ENCODE measurements at regions not wholly inside any gene's neighbourhood (a gene's known extent, or its start where the extent isn't known, plus 50 kb on each side); places are given as distances from the start of the nearest gene placed in this dataset.

GRCh38 chr6:167400482-167401138, 75.7 kb downstream of the TTLL2 start:
- no peak for FAIRE-seq
- no peak for ATAC-seq

GRCh38 chr6:167401525-167402194, 76.8 kb downstream of the TTLL2 start:
- H3K9ac ChIP-seq (ENCODE audit: insufficient read depth, low read depth, low read length) = no peak overlapping the region
- no peak overlapping the region for H3K4me2 ChIP-seq (ENCODE audit: low read depth, low read length)
- no peak for FAIRE-seq
- peaks cover 8 to 31% of the 10 kb centered on the region in 2 experiments; a peak in 3 of 5 replicates for H3K27me3 ChIP-seq (ENCODE audit: control insufficient read depth in 1 of 2, insufficient read depth in 2 of 2, low read length in 2 of 2)
- no peak for DNase-seq (ENCODE audit: low spot score)
- H3K79me2 ChIP-seq (ENCODE audit: insufficient read depth, low read length) = no peaks in the 10 kb centered on the region
- H4K20me1 ChIP-seq (ENCODE audit: insufficient read depth, low read length) = no peaks in the 10 kb centered on the region
- no TSS peak for BruUV-seq (replicated peaks)
- H3K27ac ChIP-seq (ENCODE audit: extremely low read length, insufficient read depth, low read length) = no peak overlapping the region
- intact Hi-C loops (cut with micrococcal nuclease; ENCODE audit: unreplicated experiment) (no loop called here), in situ Hi-C loops (cut with HindIII; ENCODE audit: extremely low pct_ligation_motif_present, low pct_unique_long_range_greater_than_20kb) (no loop called here)
- ATAC-seq = peak; percentile 2; the same call in 1 of the 3 replicates
- H3K4me1 ChIP-seq (ENCODE audit: insufficient read depth, low read length) = peaks cover 91% of the 10 kb centered on the region
- H3K36me3 ChIP-seq (replicated peaks in 1 of 2; ENCODE audit: control insufficient read depth in 1 of 2, insufficient read depth in 2 of 2, low read length in 2 of 2) = no peaks in the 10 kb centered on the region
- ChIA-PET CTCF (ENCODE audit: low intra/inter-chr PET ratio, low total read pairs) (no interaction called here), POLR2A (interaction anchor here (0.6 kb wide), 1 partner anchor 115 kb away, joined by 5 read pairs; no protein-coding TSS in a partner anchor)
- 55% methylated on average over 17 of the region's 20 CpGs for WGBS (ENCODE audit: low lambda C conversion rate)
- H2AFZ ChIP-seq (ENCODE audit: low read length) = no peak overlapping the region
- H3K9me3 ChIP-seq (ENCODE audit: low read length) = no peaks in the 10 kb centered on the region
- H3K4me3 ChIP-seq (replicated peaks in 1 of 3; ENCODE audit: insufficient read depth in 1 of 3, low read depth in 2 of 3, low read length in 3 of 3) = no peak overlapping the region
- TF ChIP-seq CENPT (CRISPR knock-in tag; IDR thresholded peaks at IDR 0.05; ENCODE audit: low read depth) = no peak
- peak; percentile 94 for TF ChIP-seq BHLHE40 (IDR thresholded peaks at IDR 0.05; ENCODE audit: low read length)
- no peak for TF ChIP-seq U2AF2 (IDR thresholded peaks at IDR 0.05; ENCODE audit: low read depth, low read length)
- TF ChIP-seq MTA1 (CRISPR knock-in tag; IDR thresholded peaks at IDR 0.05; ENCODE audit: borderline replicate concordance) = peak; percentile 16; the same call in 1 of the 2 replicates
- TF ChIP-seq TFAP4 (IDR thresholded peaks at IDR 0.05; ENCODE audit: borderline replicate concordance, low read depth) = 0 out of 2 replicates have a peak, but pooled peaks have one; percentile 24
- peak; percentile 67 for TF ChIP-seq MAX (IDR thresholded peaks at IDR 0.05)
- TF ChIP-seq JDP2 (CRISPR knock-in tag; IDR thresholded peaks at IDR 0.05; ENCODE audit: borderline replicate concordance) = no peak
- TF ChIP-seq ATF7 (IDR thresholded peaks at IDR 0.05) = no peak
- TF ChIP-seq ATF7 (CRISPR knock-in tag; IDR thresholded peaks at IDR 0.05) = no peak
- TF ChIP-seq ZFY (CRISPR knock-in tag; IDR thresholded peaks at IDR 0.05) = peak; percentile 38; the same call in 1 of the 2 replicates
- TF ChIP-seq ZNF30 (CRISPR knock-in tag; IDR thresholded peaks at IDR 0.05) = peak; percentile 51; the same call in 1 of the 2 replicates
- TF ChIP-seq ZMAT3 (CRISPR knock-in tag; conservative IDR thresholded peaks at IDR 0.05) = no peak
- no peak for TF ChIP-seq MATR3 (CRISPR knock-in tag; IDR thresholded peaks at IDR 0.05)

More at GRCh38 chr6:167400482-167401138, 75.7 kb downstream of the TTLL2 start:
- DNase-seq (ENCODE audit: low spot score) = no peak
- 91% methylated on average over 17 of the region's 18 CpGs for WGBS (ENCODE audit: low lambda C conversion rate)
- H3K4me3 ChIP-seq (replicated peaks in 1 of 3; ENCODE audit: insufficient read depth in 1 of 3, low read depth in 2 of 3, low read length in 3 of 3) = no peak overlapping the region
- ChIA-PET POLR2A (interaction anchor here (0.6 kb wide), 1 partner anchor 114 kb away, joined by 5 read pairs; no protein-coding TSS in a partner anchor), CTCF (ENCODE audit: low intra/inter-chr PET ratio, low total read pairs) (no interaction called here)
- no peaks in the 10 kb centered on the region for H3K36me3 ChIP-seq (replicated peaks in 1 of 2; ENCODE audit: control insufficient read depth in 1 of 2, insufficient read depth in 2 of 2, low read length in 2 of 2)
- no peaks in the 10 kb centered on the region for H4K20me1 ChIP-seq (ENCODE audit: insufficient read depth, low read length)
- peaks cover 6 to 26% of the 10 kb centered on the region in 2 experiments; a peak in 3 of 5 replicates for H3K27me3 ChIP-seq (ENCODE audit: control insufficient read depth in 1 of 2, insufficient read depth in 2 of 2, low read length in 2 of 2)
- 0 out of 2 replicates have a peak, but pooled peaks have one; percentile 9 for TF ChIP-seq ZNF580 (CRISPR knock-in tag; IDR thresholded peaks at IDR 0.05; ENCODE audit: borderline replicate concordance, low read depth)
- TF ChIP-seq HHEX (CRISPR knock-in tag; IDR thresholded peaks at IDR 0.05) = peak; percentile 10; the same call in 1 of the 2 replicates
- 0 out of 2 replicates have a peak, but pooled peaks have one; percentile 35 for TF ChIP-seq ZNF446 (CRISPR knock-in tag; IDR thresholded peaks at IDR 0.05)
- TF ChIP-seq ZNF775 (CRISPR knock-in tag; IDR thresholded peaks at IDR 0.05; ENCODE audit: borderline replicate concordance) = no peak
- 0 out of 2 replicates have a peak, but pooled peaks have one; percentile 1 for TF ChIP-seq ATF7-NPFF (CRISPR knock-in tag; IDR thresholded peaks at IDR 0.05; ENCODE audit: low read depth)
- TF ChIP-seq ZNF790 (CRISPR knock-in tag; IDR thresholded peaks at IDR 0.05; ENCODE audit: borderline replicate concordance) = no peak
- TF ChIP-seq SYNCRIP (IDR thresholded peaks at IDR 0.05; ENCODE audit: insufficient read depth, low read depth, low read length) = no peak
- BruUV-seq (replicated peaks) = no TSS peak
- no peaks in the 10 kb centered on the region for H3K79me2 ChIP-seq (ENCODE audit: insufficient read depth, low read length)
- H3K27ac ChIP-seq (ENCODE audit: extremely low read length, insufficient read depth, low read length) = no peak overlapping the region
- no peaks in the 10 kb centered on the region for H3K9me3 ChIP-seq (ENCODE audit: low read length)
- no peak overlapping the region for H2AFZ ChIP-seq (ENCODE audit: low read length)
- no peak overlapping the region for H3K9ac ChIP-seq (ENCODE audit: insufficient read depth, low read depth, low read length)
- in situ Hi-C loops (cut with HindIII; ENCODE audit: extremely low pct_ligation_motif_present, low pct_unique_long_range_greater_than_20kb) (no loop called here), intact Hi-C loops (cut with micrococcal nuclease; ENCODE audit: unreplicated experiment) (no loop called here)
- no peak overlapping the region for H3K4me2 ChIP-seq (ENCODE audit: low read depth, low read length)
- peaks cover 92% of the 10 kb centered on the region for H3K4me1 ChIP-seq (ENCODE audit: insufficient read depth, low read length)
